Fibroblast of lung (primary cell): ENCODE measurements at regions not wholly inside any gene's neighbourhood (a gene's known extent, or its start where the extent isn't known, plus 50 kb on each side); places are given as distances from the start of the nearest gene placed in this dataset.

Experiments used
- DNase-seq, 2 donors: peaks; one replicate each; pipeline versions ENCODE4 v3.0.0 to v3.0.0-alpha.2; 2010; ENCODE audit warnings: low read depth in 2 of 2
- H2AFZ ChIP-seq: 2 replicates; pipeline ENCODE4 v1.5.1; 2012; ENCODE audit warnings: low read length, control low read depth, inconsistent platforms
- H3K27ac ChIP-seq: 2 replicates; pipeline ENCODE4 v1.5.1; 2011; ENCODE audit warnings: low read length, control low read depth; ENCODE audit not compliant: insufficient read depth
- H3K27me3 ChIP-seq: 2 replicates; pipeline ENCODE4 v1.5.1; 2011; ENCODE audit warnings: mild to moderate bottlenecking, low read length; ENCODE audit not compliant: control insufficient read depth, insufficient read depth
- H3K36me3 ChIP-seq: 2 replicates; pipeline ENCODE4 v1.5.1; 2011; ENCODE audit warnings: low read length; ENCODE audit not compliant: control insufficient read depth, insufficient read depth
- H3K4me1 ChIP-seq: 2 replicates; pipeline ENCODE4 v1.5.1; 2011; ENCODE audit warnings: low read length; ENCODE audit not compliant: control insufficient read depth, insufficient read depth; ENCODE audit errors: extremely low read depth
- H3K4me2 ChIP-seq: 2 replicates; pipeline ENCODE4 v1.5.1; 2011; ENCODE audit warnings: low read length, control low read depth; ENCODE audit not compliant: insufficient read depth; ENCODE audit errors: extremely low read depth
- H3K4me3 ChIP-seq, 4 experiments: fragments of 200-600 bp in 1 of 4; sonication (generic) in 1 of 4; replicated peaks in 1 of 4; 2 replicates each; pipeline ENCODE4 v1.5.1; 2011 to 2016; ENCODE audit warnings: low read length in 4 of 4, low read depth in 3 of 4, mild to moderate bottlenecking in 3 of 4, control low read depth in 2 of 4, inconsistent platforms in 1 of 4, mixed read lengths in 1 of 4; ENCODE audit not compliant: insufficient read depth in 1 of 4; ENCODE audit errors: control extremely low read depth in 1 of 4
- H3K79me2 ChIP-seq: 2 replicates; pipeline ENCODE4 v1.5.1; 2012; ENCODE audit warnings: mild to moderate bottlenecking, low read length, inconsistent platforms; ENCODE audit not compliant: control insufficient read depth, insufficient read depth
- H3K9ac ChIP-seq: 2 replicates; pipeline ENCODE4 v1.5.1; 2011; ENCODE audit warnings: mild to moderate bottlenecking, low read length, control low read depth; ENCODE audit not compliant: insufficient read depth
- H3K9me3 ChIP-seq: 2 replicates; pipeline ENCODE4 v1.5.1; 2012; ENCODE audit warnings: low read depth, low read length; ENCODE audit not compliant: control insufficient read depth, insufficient read depth
- H4K20me1 ChIP-seq: 2 replicates; pipeline ENCODE4 v1.5.1; 2011; ENCODE audit warnings: low read length; ENCODE audit not compliant: control insufficient read depth, insufficient read depth; ENCODE audit errors: extremely low read depth
- CTCF ChIP-seq, 2 donors: IDR thresholded peaks in 1 of 2; conservative IDR thresholded peaks in 1 of 2; 1 replicate in 1 of 2; 2 replicates in 1 of 2; pipeline ENCODE4 v1.5.1; 2011 to 2012; ENCODE audit warnings: low read length in 2 of 2, control low read depth in 1 of 2, inconsistent platforms in 1 of 2, low read depth in 1 of 2, mild to moderate bottlenecking in 1 of 2
- EZH2 ChIP-seq: IDR thresholded peaks from 2 replicates; pipeline ENCODE4 v1.5.1; 2012; ENCODE audit warnings: low read length, control low read depth, mild to moderate bottlenecking; ENCODE audit errors: missing control alignments

- TF ChIP-seq EZH2: no peak
- TF ChIP-seq CTCF (conservative IDR thresholded peaks at IDR 0.05 in 1 of 2, IDR thresholded peaks at IDR 0.05 in 1 of 2; ENCODE audit: low read depth in 1 of 2, low read length in 2 of 2): peak in 1 of 2 donors; percentile 27
- no peak overlapping the region for H2AFZ ChIP-seq
- H3K4me3 ChIP-seq: no peak overlapping the region
- H3K4me2 ChIP-seq: no peak overlapping the region
- H3K4me1 ChIP-seq: no peaks in the 10 kb centered on the region
- no peaks in the 10 kb centered on the region for H3K79me2 ChIP-seq
- no peaks in the 10 kb centered on the region for H3K9me3 ChIP-seq
- no peak overlapping the region for H3K9ac ChIP-seq
- no peak overlapping the region for H3K27ac ChIP-seq
- no peaks in the 10 kb centered on the region for H3K27me3 ChIP-seq
- no peaks in the 10 kb centered on the region for H4K20me1 ChIP-seq
- H3K36me3 ChIP-seq: no peaks in the 10 kb centered on the region
- DNase-seq: peak in 1 of 2 donors; percentile 18
Observed at GRCh38 chr12:83823386-83824045, 1089.1 kb downstream of the SLC6A15 start.

- DNase-seq: no peak
- no peaks in the 10 kb centered on the region for H3K27me3 ChIP-seq
- H2AFZ ChIP-seq: no peak overlapping the region
- H3K36me3 ChIP-seq: no peaks in the 10 kb centered on the region
- no peaks in the 10 kb centered on the region for H3K79me2 ChIP-seq
- no peaks in the 10 kb centered on the region for H4K20me1 ChIP-seq
- no peak overlapping the region for H3K4me3 ChIP-seq
- no peak overlapping the region for H3K9ac ChIP-seq
- TF ChIP-seq CTCF (conservative IDR thresholded peaks at IDR 0.05 in 1 of 2, IDR thresholded peaks at IDR 0.05 in 1 of 2; ENCODE audit: low read depth in 1 of 2, low read length in 2 of 2) (no peak), EZH2 (no peak)
- no peaks in the 10 kb centered on the region for H3K4me1 ChIP-seq
- no peaks in the 10 kb centered on the region for H3K9me3 ChIP-seq
- no peak overlapping the region for H3K27ac ChIP-seq
- H3K4me2 ChIP-seq: no peak overlapping the region
Observed at GRCh38 chr12:83821967-83822366, 1090.6 kb downstream of the SLC6A15 start.

GRCh38 chr12:83818881-83819280, 1093.7 kb downstream of the SLC6A15 start:
- Histone ChIP-seq H2AFZ (no peak overlapping the region), H3K9ac (no peak overlapping the region), H3K79me2 (no peaks in the 10 kb centered on the region), H3K9me3 (no peaks in the 10 kb centered on the region), H4K20me1 (no peaks in the 10 kb centered on the region), H3K36me3 (no peaks in the 10 kb centered on the region), H3K27ac (no peak overlapping the region), H3K27me3 (no peaks in the 10 kb centered on the region), H3K4me3 (no peak overlapping the region), H3K4me1 (no peaks in the 10 kb centered on the region), H3K4me2 (no peak overlapping the region)
- DNase-seq: peak; percentile 54 to 56
- TF ChIP-seq CTCF (conservative IDR thresholded peaks at IDR 0.05 in 1 of 2, IDR thresholded peaks at IDR 0.05 in 1 of 2; ENCODE audit: low read depth in 1 of 2, low read length in 2 of 2) (no peak), EZH2 (no peak)
